Kidney epithelial cell (primary cell): ENCODE measurements at regions not wholly inside any gene's neighbourhood (a gene's known extent, or its start where the extent isn't known, plus 50 kb on each side); places are given as distances from the start of the nearest gene placed in this dataset.

Experiments
- DNase-seq: peaks from one replicate; pipeline ENCODE4 v3.0.0-alpha.2; 2010; ENCODE audit warnings: low read depth
- H3K27me3 ChIP-seq: 2 replicates; pipeline ENCODE4 v1.6.0; 2011; ENCODE audit warnings: low read length; ENCODE audit not compliant: control insufficient read depth, insufficient read depth
- H3K36me3 ChIP-seq: 2 replicates; pipeline ENCODE4 v1.5.1; 2011; ENCODE audit warnings: low read length; ENCODE audit not compliant: control insufficient read depth, insufficient read depth
- H3K4me3 ChIP-seq: 2 replicates; pipeline ENCODE4 v1.5.1; 2011; ENCODE audit warnings: low read depth, mild to moderate bottlenecking, control low read depth, low read length
- CTCF ChIP-seq: IDR thresholded peaks from 2 replicates; pipeline ENCODE4 v1.5.1; 2011; ENCODE audit warnings: mild to moderate bottlenecking, moderate library complexity, low read length, control low read depth, inconsistent platforms; ENCODE audit not compliant: insufficient read depth, poor library complexity, severe bottlenecking

- no peaks in the 10 kb centered on the region for H3K36me3 ChIP-seq
- TF ChIP-seq CTCF: no peak
- no peak for DNase-seq
- H3K27me3 ChIP-seq: no peaks in the 10 kb centered on the region
- no peak overlapping the region for H3K4me3 ChIP-seq
Measured at GRCh38 chr14:49134940-49135339, 451.2 kb downstream of the RPS29 start.

DNA sequence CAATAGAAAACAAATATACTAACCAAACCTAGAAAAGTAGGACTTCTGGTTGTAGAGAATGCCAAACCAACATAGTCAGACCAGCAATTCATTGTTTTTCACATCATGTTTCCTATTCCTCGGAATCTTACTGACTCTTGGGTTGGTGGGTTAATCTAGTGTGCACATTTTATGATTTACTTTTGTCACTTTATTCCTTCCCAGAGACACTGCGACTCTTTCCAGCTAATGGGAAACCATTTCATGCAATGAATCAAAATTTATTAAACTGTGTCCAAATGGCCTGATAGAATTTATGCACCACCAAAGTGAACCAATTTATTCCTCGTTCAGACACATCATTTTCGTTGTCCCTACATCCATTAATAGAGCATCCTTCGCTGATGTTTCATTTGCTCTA, 464.9 kb downstream of the RPS29 start:
- H3K36me3 ChIP-seq: no peaks in the 10 kb centered on the region
- TF ChIP-seq CTCF: no peak
- H3K4me3 ChIP-seq: no peak overlapping the region
- DNase-seq: no peak
- H3K27me3 ChIP-seq: no peaks in the 10 kb centered on the region

- no peaks in the 10 kb centered on the region for H3K36me3 ChIP-seq
- no peak overlapping the region for H3K4me3 ChIP-seq
- no peak for TF ChIP-seq CTCF
- no peak for DNase-seq
- H3K27me3 ChIP-seq: no peaks in the 10 kb centered on the region
Measured at GRCh38 chr14:49114161-49114893, 471.9 kb downstream of the RPS29 start.

DNA sequence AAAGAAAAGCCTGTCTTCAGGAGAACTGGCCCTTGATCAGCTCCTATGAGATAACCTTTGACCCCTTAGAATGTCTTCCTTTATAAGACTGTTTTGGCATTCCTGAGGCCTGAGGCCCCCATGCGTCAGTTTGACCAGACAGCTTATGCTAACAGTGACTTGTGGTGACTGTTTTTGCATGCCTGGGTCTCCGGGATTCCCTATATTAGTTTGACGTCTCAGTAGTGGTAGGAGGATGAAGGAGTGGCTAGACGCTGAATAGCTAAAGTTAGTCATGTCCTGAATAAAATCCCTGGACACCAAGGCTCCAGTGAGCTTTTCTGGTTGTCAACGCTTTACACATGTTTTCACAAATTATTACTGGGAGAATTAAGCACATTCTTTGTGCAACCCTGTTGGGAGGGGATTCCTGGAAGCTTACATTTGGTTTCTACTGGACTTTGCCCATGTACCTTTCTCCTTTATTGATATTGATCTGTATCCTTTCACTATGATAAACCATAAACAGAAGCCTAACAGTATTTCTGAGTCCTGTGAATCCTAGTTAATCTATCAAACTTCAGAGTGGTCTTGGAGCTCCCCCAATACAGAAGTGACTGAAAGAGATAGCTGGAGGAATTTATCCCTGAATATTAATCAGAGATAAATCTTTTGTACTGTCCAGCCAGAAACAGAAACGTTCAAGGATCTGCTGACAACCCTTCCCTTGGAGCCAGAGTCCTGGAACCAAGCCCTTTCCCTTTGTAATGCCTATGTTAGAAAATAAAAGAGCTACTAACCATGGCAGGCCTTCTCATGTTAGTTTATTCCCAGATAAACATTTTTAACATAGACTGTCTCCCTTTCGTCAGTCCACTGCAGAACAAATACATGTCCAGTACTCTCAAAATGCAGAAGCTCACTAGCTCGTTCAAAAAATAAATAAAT, 479.2 kb downstream of the RPS29 start:
- Histone ChIP-seq H3K4me3 (no peak overlapping the region), H3K27me3 (no peaks in the 10 kb centered on the region), H3K36me3 (no peaks in the 10 kb centered on the region)
- TF ChIP-seq CTCF: no peak
- DNase-seq: no peak

GRCh38 chr14:49105956-49106355, 480.2 kb downstream of the RPS29 start:
- H3K4me3 ChIP-seq: no peak overlapping the region
- H3K36me3 ChIP-seq: no peaks in the 10 kb centered on the region
- H3K27me3 ChIP-seq: no peaks in the 10 kb centered on the region
- no peak for DNase-seq
- no peak for TF ChIP-seq CTCF

GRCh38 chr14:49105512-49105911, 480.7 kb downstream of the RPS29 start:
- Histone ChIP-seq H3K36me3 (no peaks in the 10 kb centered on the region), H3K27me3 (no peaks in the 10 kb centered on the region), H3K4me3 (no peak overlapping the region)
- TF ChIP-seq CTCF: no peak
- DNase-seq: no peak
